ENCODE measurements at regions not wholly inside any gene's neighbourhood (a gene's known extent, or its start where the extent isn't known, plus 50 kb on each side); places are given as distances from the start of the nearest gene placed in this dataset.

DNA sequence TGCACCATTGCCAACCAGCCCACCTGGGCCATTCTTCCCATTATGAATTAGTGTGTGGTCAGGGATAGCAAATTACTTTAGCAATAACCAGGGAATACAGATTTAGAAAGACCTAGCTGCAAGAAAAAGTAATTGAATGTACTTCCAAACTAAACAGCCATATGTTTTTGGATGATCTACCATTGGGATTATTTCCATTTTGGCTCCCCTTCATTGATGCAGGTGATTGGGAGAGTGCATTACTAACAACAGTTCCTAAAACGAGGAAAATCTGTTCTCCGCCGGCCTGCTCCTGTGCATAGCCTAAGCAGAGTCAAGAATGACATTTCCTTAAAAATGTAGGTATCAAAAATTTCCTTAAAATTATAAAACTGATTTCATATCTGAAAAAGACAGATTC, 58.5 kb downstream of the MAIP1 start:
- DNase-seq (ENCODE audit: low spot score) = no peak

DNA sequence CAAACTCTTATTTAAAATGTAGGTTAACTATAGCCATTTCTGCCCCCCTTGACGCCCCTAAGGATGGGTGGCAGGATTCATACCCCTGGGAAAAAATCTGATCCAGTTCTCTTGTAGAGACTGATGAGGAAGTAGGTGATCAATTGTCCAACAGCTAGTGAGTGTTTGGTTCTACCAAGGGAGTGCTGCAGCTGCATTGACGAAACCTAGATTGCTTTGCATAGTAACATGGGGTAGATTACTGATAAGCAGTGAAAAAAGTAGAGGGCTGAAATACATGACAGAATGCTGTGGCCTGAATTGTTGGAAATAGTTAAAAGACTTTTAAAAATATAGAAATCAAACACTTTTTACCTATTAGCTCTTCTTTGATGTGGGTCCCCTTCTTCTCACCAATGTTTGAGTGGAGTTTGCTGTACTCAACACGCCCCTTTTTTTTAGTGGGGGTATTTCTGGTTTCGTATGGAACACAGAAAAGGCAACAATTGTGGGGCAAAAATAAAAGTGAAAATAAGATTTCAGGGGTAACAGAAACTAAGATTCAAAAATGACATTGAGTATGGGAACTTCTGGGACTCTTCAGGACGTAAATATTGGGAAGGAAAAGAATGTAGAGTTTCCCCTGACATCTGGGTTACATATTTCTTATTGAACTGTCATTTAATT, 66.2 kb downstream of the MAIP1 start:
- DNase-seq (ENCODE audit: low spot score) = no peak

GRCh38 chr2:200022511-200022910, 67.1 kb downstream of the MAIP1 start:
- DNase-seq (ENCODE audit: low spot score) = no peak

- no peak for DNase-seq (ENCODE audit: low spot score)
These were observed 68.2 kb downstream of the MAIP1 start for GRCh38 chr2:200023570-200023969.

DNA sequence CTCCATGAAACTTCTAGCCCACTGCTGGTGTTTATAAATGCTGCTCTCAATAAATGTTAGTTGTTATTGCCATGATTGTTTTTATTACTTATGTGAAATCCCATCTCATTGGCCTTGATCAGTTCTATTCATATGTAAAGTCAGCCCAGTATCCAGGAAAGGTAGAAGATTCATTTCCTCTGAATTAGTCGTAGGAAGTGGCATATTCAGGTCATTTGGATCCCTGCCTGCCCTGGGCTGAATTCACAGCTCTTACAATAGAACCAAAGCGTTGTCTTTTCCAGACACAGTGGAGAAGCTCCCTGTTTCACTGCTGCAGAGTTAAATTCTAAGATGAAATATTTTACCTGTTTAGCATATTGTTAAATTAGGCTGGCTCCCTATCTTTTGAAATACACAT, 70.3 kb downstream of the MAIP1 start:
- peak; percentile 5 for DNase-seq (ENCODE audit: low spot score)

DNA sequence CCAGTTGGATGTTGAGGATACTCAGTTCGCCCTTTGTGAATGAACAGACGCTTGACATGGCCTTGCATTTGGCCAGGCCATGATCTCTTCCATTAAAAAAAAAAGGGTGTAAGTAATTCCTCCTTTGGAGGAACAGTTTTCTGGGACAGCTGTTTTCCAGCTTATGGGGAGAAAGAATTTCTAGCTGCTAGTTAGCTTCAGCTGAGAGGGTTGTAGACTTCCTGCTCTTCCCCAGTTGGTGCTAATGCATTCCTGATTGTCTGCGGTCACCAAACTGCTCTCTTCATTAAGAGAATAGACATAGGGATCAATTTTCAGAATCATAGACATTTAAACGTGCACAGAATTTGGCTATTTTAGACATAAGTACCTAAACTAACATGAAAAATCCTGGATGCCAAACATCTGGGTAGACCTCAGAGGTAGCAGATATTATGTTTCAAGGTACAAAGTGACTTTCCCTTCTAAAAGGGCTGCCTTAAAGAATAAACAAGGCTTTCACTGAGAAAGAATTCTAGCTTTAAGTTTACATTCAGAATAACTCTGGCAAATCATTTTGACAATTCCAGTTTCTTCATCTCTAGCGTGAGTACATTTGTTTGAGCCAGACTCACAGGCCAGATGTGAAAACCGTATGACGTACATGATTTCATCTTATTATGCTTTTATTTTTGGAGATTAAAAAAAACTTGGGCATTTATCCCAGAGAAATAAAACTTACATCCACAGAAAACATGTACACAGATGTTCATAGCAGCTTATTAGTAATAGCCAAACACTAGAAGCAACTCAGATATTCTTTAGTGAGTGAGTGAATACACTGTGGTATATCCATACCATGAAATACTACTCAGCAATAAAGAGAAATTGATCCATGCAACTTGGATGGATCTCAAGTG, 71.2 kb downstream of the MAIP1 start:
- DNase-seq (ENCODE audit: low spot score) = no peak

GRCh38 chr2:200028998-200029397, 73.6 kb downstream of the MAIP1 start:
- no peak for DNase-seq (ENCODE audit: low spot score)

GRCh38 chr2:200032895-200033294, 77.5 kb downstream of the MAIP1 start:
- DNase-seq (ENCODE audit: low spot score) = no peak

GRCh38 chr2:200033929-200034328, 78.5 kb downstream of the MAIP1 start:
- no peak for DNase-seq (ENCODE audit: low spot score)

DNA sequence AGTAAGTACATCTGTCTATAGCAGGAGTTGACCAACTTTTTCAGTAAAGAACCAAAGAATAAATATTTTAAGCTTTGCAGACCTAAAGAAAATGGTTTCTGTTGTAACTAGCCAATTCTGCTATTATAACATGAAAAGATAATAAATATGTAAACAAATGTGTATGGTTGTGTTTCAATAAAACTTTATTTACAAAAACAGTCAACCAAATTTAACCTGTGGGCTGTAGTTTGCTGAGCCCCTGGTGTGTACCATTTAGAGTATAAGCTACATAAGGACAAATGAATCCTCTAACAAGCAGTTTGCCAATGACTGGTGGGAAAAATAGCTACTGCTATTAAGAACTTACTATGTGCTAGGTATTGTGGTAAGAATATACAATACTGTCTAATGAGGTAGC, 79.4 kb downstream of the MAIP1 start:
- no peak for DNase-seq (ENCODE audit: low spot score)

GRCh38 chr2:200039724-200040650, 84.6 kb downstream of the MAIP1 start:
- no peak for DNase-seq (ENCODE audit: low spot score)

DNA sequence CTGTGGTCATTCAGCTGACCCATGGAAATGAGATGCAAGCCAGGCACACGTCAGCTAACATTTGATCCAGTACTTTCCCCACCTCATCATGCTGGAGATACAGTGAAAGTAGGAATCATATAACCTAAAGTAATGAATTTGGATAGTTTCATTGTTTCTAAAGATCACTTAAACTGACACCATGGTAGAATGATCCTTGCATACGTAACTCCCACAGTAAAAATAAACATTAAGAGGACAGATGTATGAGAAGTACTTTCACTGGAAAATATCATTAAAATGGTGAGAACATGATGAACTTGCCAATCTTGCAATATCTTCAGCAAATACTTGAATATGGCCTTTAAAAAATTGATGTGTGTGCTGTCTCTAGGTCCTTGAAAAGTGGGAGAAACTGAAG, 85.4 kb downstream of the MAIP1 start:
- no peak for DNase-seq (ENCODE audit: low spot score)

DNA sequence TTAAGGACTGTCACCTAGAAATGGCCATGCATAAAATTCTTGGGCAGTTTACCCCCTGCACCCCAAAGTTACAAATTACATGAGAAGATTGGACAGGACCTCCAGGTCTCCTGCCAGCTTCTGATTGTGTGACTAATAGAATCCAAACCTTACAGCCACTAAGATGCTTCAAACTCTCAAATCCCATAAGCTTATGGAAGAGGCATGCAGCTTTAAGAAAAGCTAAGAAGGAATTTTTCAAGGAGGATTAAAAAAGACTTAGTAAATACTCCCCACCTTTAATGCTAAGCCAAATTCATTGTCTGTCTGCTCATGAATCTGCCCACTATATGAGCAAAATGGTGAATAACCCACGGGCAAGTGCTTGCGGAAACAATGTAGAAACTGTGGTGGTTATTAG, 86.3 kb downstream of the MAIP1 start:
- no peak for DNase-seq (ENCODE audit: low spot score)

GRCh38 chr2:200042102-200042735, 86.8 kb downstream of the MAIP1 start:
- DNase-seq (ENCODE audit: low spot score) = no peak

DNA sequence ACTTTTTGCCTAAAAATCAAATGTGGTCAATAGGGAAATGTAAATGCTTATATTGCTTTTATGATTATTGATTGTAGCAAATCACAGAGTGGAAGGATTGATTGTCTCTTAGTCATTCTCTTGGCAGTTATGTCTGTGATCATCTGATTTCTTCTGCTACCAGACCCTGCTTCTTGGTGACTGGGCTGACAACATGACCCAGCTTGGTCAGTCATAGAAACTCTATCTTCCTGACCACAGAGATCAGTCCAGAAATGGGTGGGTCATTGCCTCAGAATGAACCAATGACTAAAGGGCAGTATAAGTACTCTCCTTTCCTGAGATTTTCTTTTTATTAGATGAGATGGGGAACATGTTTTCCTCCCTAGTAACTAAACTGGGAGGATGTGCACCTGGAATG, 87.6 kb downstream of the MAIP1 start:
- no peak for DNase-seq (ENCODE audit: low spot score)

DNA sequence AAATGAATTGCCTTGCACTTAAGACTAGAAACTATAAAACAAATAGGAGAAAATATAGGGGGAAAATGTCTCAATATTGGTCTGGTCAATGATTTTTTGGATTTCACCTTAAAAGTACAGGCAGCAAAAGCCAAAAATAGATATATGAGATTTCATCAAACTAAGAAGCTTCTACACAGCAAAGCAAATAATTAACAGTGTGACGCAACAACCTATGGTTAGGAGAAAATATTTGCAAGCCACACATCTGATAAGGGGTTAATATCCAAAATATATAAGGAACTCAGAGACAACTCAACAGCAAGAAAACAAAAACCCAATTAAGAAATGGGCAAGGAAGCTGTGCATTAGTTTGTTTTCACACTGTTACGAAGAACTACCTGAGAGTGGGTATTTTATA, 89.1 kb downstream of the MAIP1 start:
- no peak for DNase-seq (ENCODE audit: low spot score)

DNA sequence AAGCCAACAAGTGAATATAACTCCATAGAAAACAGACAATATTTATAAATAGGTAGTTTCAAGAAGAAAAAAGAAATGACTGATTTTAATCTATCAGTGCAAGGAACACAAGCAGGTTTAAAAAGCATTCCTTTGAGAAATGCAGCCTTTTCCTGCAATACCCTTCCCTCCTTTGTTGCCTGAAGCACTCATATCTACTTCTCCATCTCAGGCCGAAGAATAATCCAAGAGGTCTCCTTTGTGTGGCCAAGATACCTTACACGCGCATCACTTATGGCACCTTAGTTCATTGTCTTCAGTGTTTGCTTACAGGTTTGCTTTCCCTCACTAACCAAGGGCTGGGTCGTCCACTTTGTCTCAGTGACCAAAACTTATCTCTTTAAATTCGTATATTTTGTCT, 93.0 kb downstream of the MAIP1 start:
- no peak for DNase-seq (ENCODE audit: low spot score)

GRCh38 chr2:200049086-200049485, 93.7 kb downstream of the MAIP1 start:
- DNase-seq (ENCODE audit: low spot score) = no peak

DNA sequence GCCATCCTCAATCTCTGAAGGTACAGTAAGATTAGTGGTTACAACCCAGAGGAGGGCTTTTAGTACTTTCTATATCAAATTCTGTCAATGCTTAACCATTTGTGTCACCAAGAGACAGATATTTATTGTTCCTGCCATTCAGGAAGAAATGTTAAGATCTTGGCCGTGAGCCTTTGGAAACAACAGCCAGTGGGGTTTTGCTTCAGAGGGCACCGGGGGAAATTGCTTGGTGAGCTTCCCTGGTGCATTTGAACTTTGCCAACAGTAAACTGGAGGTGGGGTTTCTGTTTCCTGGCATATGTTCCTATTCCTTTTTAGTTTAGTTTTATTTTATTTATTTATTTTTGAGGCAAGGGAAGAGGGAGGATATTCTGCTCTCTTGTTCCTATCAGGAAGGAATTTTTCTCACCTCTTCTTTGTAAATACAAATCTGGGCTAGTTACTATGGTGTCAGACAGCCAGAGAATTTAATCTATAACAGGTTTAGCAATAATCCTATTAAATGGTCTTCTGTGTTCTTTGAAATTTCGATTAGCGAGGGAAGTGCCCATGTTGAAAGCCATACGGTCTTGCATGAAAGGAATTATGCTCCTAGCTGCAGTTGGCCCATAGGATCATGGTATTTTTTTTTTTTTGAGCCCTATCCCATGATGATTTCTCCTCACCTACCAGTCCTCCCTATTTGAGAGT, 95.7 kb downstream of the MAIP1 start:
- no peak for DNase-seq (ENCODE audit: low spot score)

GRCh38 chr2:200051611-200051945, 96.2 kb downstream of the MAIP1 start:
- no peak for DNase-seq (ENCODE audit: low spot score)

DNA sequence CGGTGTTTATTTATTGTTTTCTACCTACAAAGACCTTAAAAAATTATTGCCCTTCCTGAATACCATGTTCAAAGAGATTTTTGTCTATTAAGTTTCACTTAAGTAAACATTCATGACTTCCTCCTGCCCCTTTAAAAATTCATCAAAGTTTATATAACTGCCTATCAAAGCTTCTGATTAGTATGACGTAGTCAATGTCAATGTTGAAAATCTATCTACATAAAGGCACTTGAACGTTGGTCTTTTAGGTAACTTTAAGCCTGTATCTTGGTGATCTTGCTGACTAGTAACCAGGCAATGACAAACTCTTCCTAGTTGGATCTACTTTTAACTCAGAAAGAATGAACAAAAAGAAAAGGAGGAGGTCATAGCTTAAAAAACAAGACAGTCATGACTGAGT, 97.2 kb downstream of the MAIP1 start:
- DNase-seq (ENCODE audit: low spot score) = no peak
